ENCODE measurements at regions not wholly inside any gene's neighbourhood (a gene's known extent, or its start where the extent isn't known, plus 50 kb on each side); places are given as distances from the start of the nearest gene placed in this dataset.

GRCh38 chr4:120446051-120446567, 379.5 kb upstream of the MAD2L1 start:
- no peaks in the 10 kb centered on the region for H3K27me3 ChIP-seq (ENCODE audit: control insufficient read depth in 3 of 3, insufficient read depth in 3 of 3, low read length in 3 of 3)
- H3K4me3 ChIP-seq (ENCODE audit: low read length in 3 of 3) = no peak overlapping the region
- no peaks in the 10 kb centered on the region for H3K4me1 ChIP-seq (ENCODE audit: control insufficient read depth in 3 of 3, insufficient read depth in 3 of 3, low read length in 3 of 3)
- no peak overlapping the region for H3K27ac ChIP-seq (ENCODE audit: low read depth, low read length)
- H3K9me3 ChIP-seq (ENCODE audit: control insufficient read depth in 3 of 3, low read length in 3 of 3) = no peaks in the 10 kb centered on the region
- no peaks in the 10 kb centered on the region for H3K36me3 ChIP-seq (ENCODE audit: control insufficient read depth in 3 of 3, insufficient read depth in 3 of 3, low read length in 3 of 3)
- H3K9ac ChIP-seq (ENCODE audit: low read depth in 1 of 3, low read length in 3 of 3) = no peak overlapping the region

- H3K4me3 ChIP-seq (ENCODE audit: low read length in 3 of 3) = no peak overlapping the region
- no peak overlapping the region for H3K27ac ChIP-seq (ENCODE audit: low read depth, low read length)
- H3K4me1 ChIP-seq (ENCODE audit: control insufficient read depth in 3 of 3, insufficient read depth in 3 of 3, low read length in 3 of 3) = no peaks in the 10 kb centered on the region
- no peaks in the 10 kb centered on the region for H3K9me3 ChIP-seq (ENCODE audit: control insufficient read depth in 3 of 3, low read length in 3 of 3)
- H3K36me3 ChIP-seq (ENCODE audit: control insufficient read depth in 3 of 3, insufficient read depth in 3 of 3, low read length in 3 of 3) = no peaks in the 10 kb centered on the region
- H3K9ac ChIP-seq (ENCODE audit: low read depth in 1 of 3, low read length in 3 of 3) = no peak overlapping the region
- H3K27me3 ChIP-seq (ENCODE audit: control insufficient read depth in 3 of 3, insufficient read depth in 3 of 3, low read length in 3 of 3) = no peaks in the 10 kb centered on the region
Measured at GRCh38 chr4:120445186-120445585, 378.5 kb upstream of the MAD2L1 start.

- H3K9ac ChIP-seq (ENCODE audit: low read depth in 1 of 3, low read length in 3 of 3) = no peak overlapping the region
- no peaks in the 10 kb centered on the region for H3K27me3 ChIP-seq (ENCODE audit: control insufficient read depth in 3 of 3, insufficient read depth in 3 of 3, low read length in 3 of 3)
- H3K4me1 ChIP-seq (ENCODE audit: control insufficient read depth in 3 of 3, insufficient read depth in 3 of 3, low read length in 3 of 3) = no peaks in the 10 kb centered on the region
- no peaks in the 10 kb centered on the region for H3K9me3 ChIP-seq (ENCODE audit: control insufficient read depth in 3 of 3, low read length in 3 of 3)
- no peak overlapping the region for H3K4me3 ChIP-seq (ENCODE audit: low read length in 3 of 3)
- H3K36me3 ChIP-seq (ENCODE audit: control insufficient read depth in 3 of 3, insufficient read depth in 3 of 3, low read length in 3 of 3) = no peaks in the 10 kb centered on the region
- no peak overlapping the region for H3K27ac ChIP-seq (ENCODE audit: low read depth, low read length)
Measured at GRCh38 chr4:120443116-120443515, 376.5 kb upstream of the MAD2L1 start.

GRCh38 chr4:120440730-120441129, 374.1 kb upstream of the MAD2L1 start:
- no peaks in the 10 kb centered on the region for H3K36me3 ChIP-seq (ENCODE audit: control insufficient read depth in 3 of 3, insufficient read depth in 3 of 3, low read length in 3 of 3)
- no peaks in the 10 kb centered on the region for H3K27me3 ChIP-seq (ENCODE audit: control insufficient read depth in 3 of 3, insufficient read depth in 3 of 3, low read length in 3 of 3)
- no peak overlapping the region for H3K9ac ChIP-seq (ENCODE audit: low read depth in 1 of 3, low read length in 3 of 3)
- no peaks in the 10 kb centered on the region for H3K9me3 ChIP-seq (ENCODE audit: control insufficient read depth in 3 of 3, low read length in 3 of 3)
- no peaks in the 10 kb centered on the region for H3K4me1 ChIP-seq (ENCODE audit: control insufficient read depth in 3 of 3, insufficient read depth in 3 of 3, low read length in 3 of 3)
- H3K4me3 ChIP-seq (ENCODE audit: low read length in 3 of 3) = no peak overlapping the region
- H3K27ac ChIP-seq (ENCODE audit: low read depth, low read length) = no peak overlapping the region

GRCh38 chr4:120435179-120435578, 368.5 kb upstream of the MAD2L1 start:
- no peak overlapping the region for H3K4me3 ChIP-seq (ENCODE audit: low read length in 3 of 3)
- no peaks in the 10 kb centered on the region for H3K27me3 ChIP-seq (ENCODE audit: control insufficient read depth in 3 of 3, insufficient read depth in 3 of 3, low read length in 3 of 3)
- H3K9ac ChIP-seq (ENCODE audit: low read depth in 1 of 3, low read length in 3 of 3) = no peak overlapping the region
- H3K4me1 ChIP-seq (ENCODE audit: control insufficient read depth in 3 of 3, insufficient read depth in 3 of 3, low read length in 3 of 3) = no peaks in the 10 kb centered on the region
- H3K36me3 ChIP-seq (ENCODE audit: control insufficient read depth in 3 of 3, insufficient read depth in 3 of 3, low read length in 3 of 3) = no peaks in the 10 kb centered on the region
- no peak overlapping the region for H3K27ac ChIP-seq (ENCODE audit: low read depth, low read length)
- H3K9me3 ChIP-seq (ENCODE audit: control insufficient read depth in 3 of 3, low read length in 3 of 3) = no peaks in the 10 kb centered on the region

- Histone ChIP-seq H3K4me3 (ENCODE audit: low read length in 3 of 3) (no peak overlapping the region), H3K9me3 (ENCODE audit: control insufficient read depth in 3 of 3, low read length in 3 of 3) (no peaks in the 10 kb centered on the region), H3K36me3 (ENCODE audit: control insufficient read depth in 3 of 3, insufficient read depth in 3 of 3, low read length in 3 of 3) (no peaks in the 10 kb centered on the region), H3K4me1 (ENCODE audit: control insufficient read depth in 3 of 3, insufficient read depth in 3 of 3, low read length in 3 of 3) (no peaks in the 10 kb centered on the region), H3K9ac (ENCODE audit: low read depth in 1 of 3, low read length in 3 of 3) (no peak overlapping the region), H3K27ac (ENCODE audit: low read depth, low read length) (no peak overlapping the region), H3K27me3 (ENCODE audit: control insufficient read depth in 3 of 3, insufficient read depth in 3 of 3, low read length in 3 of 3) (no peaks in the 10 kb centered on the region)
Measured at GRCh38 chr4:120434756-120435155, 368.1 kb upstream of the MAD2L1 start.

- H3K4me3 ChIP-seq (ENCODE audit: low read length in 3 of 3) = no peak overlapping the region
- H3K4me1 ChIP-seq (ENCODE audit: control insufficient read depth in 3 of 3, insufficient read depth in 3 of 3, low read length in 3 of 3) = no peaks in the 10 kb centered on the region
- no peak overlapping the region for H3K9ac ChIP-seq (ENCODE audit: low read depth in 1 of 3, low read length in 3 of 3)
- no peaks in the 10 kb centered on the region for H3K27me3 ChIP-seq (ENCODE audit: control insufficient read depth in 3 of 3, insufficient read depth in 3 of 3, low read length in 3 of 3)
- no peaks in the 10 kb centered on the region for H3K36me3 ChIP-seq (ENCODE audit: control insufficient read depth in 3 of 3, insufficient read depth in 3 of 3, low read length in 3 of 3)
- H3K27ac ChIP-seq (ENCODE audit: low read depth, low read length) = no peak overlapping the region
- H3K9me3 ChIP-seq (ENCODE audit: control insufficient read depth in 3 of 3, low read length in 3 of 3) = no peaks in the 10 kb centered on the region
Measured at GRCh38 chr4:120432301-120432860, 365.7 kb upstream of the MAD2L1 start.

- Histone ChIP-seq H3K4me3 (ENCODE audit: low read length in 3 of 3) (no peak overlapping the region), H3K9ac (ENCODE audit: low read depth in 1 of 3, low read length in 3 of 3) (no peak overlapping the region), H3K4me1 (ENCODE audit: control insufficient read depth in 3 of 3, insufficient read depth in 3 of 3, low read length in 3 of 3) (no peaks in the 10 kb centered on the region), H3K36me3 (ENCODE audit: control insufficient read depth in 3 of 3, insufficient read depth in 3 of 3, low read length in 3 of 3) (no peaks in the 10 kb centered on the region), H3K27ac (ENCODE audit: low read depth, low read length) (no peak overlapping the region), H3K27me3 (ENCODE audit: control insufficient read depth in 3 of 3, insufficient read depth in 3 of 3, low read length in 3 of 3) (no peaks in the 10 kb centered on the region), H3K9me3 (ENCODE audit: control insufficient read depth in 3 of 3, low read length in 3 of 3) (no peaks in the 10 kb centered on the region)
Measured at GRCh38 chr4:120431180-120431579, 364.5 kb upstream of the MAD2L1 start.

GRCh38 chr4:120418146-120418545, 351.5 kb upstream of the MAD2L1 start:
- Histone ChIP-seq H3K9ac (ENCODE audit: low read depth in 1 of 3, low read length in 3 of 3) (no peak overlapping the region), H3K27me3 (ENCODE audit: control insufficient read depth in 3 of 3, insufficient read depth in 3 of 3, low read length in 3 of 3) (no peaks in the 10 kb centered on the region), H3K4me1 (ENCODE audit: control insufficient read depth in 3 of 3, insufficient read depth in 3 of 3, low read length in 3 of 3) (no peaks in the 10 kb centered on the region), H3K27ac (ENCODE audit: low read depth, low read length) (no peak overlapping the region), H3K4me3 (ENCODE audit: low read length in 3 of 3) (no peak overlapping the region), H3K9me3 (ENCODE audit: control insufficient read depth in 3 of 3, low read length in 3 of 3) (no peaks in the 10 kb centered on the region), H3K36me3 (ENCODE audit: control insufficient read depth in 3 of 3, insufficient read depth in 3 of 3, low read length in 3 of 3) (no peaks in the 10 kb centered on the region)

GRCh38 chr4:120415896-120416295, 349.2 kb upstream of the MAD2L1 start:
- H3K27ac ChIP-seq (ENCODE audit: low read depth, low read length) = no peak overlapping the region
- no peak overlapping the region for H3K4me3 ChIP-seq (ENCODE audit: low read length in 3 of 3)
- H3K36me3 ChIP-seq (ENCODE audit: control insufficient read depth in 3 of 3, insufficient read depth in 3 of 3, low read length in 3 of 3) = no peaks in the 10 kb centered on the region
- H3K27me3 ChIP-seq (ENCODE audit: control insufficient read depth in 3 of 3, insufficient read depth in 3 of 3, low read length in 3 of 3) = no peaks in the 10 kb centered on the region
- no peaks in the 10 kb centered on the region for H3K4me1 ChIP-seq (ENCODE audit: control insufficient read depth in 3 of 3, insufficient read depth in 3 of 3, low read length in 3 of 3)
- H3K9me3 ChIP-seq (ENCODE audit: control insufficient read depth in 3 of 3, low read length in 3 of 3) = peaks cover 0 to 2% (median 0%) of the 10 kb centered on the region in 3 donors
- H3K9ac ChIP-seq (ENCODE audit: low read depth in 1 of 3, low read length in 3 of 3) = no peak overlapping the region
